ENCODE measurements at regions not wholly inside any gene's neighbourhood (a gene's known extent, or its start where the extent isn't known, plus 50 kb on each side); places are given as distances from the start of the nearest gene placed in this dataset.
A peak's percentile ranks its signal among the peaks of the same experiment; 100 is the strongest.
"Not testable (repeated sequence)": the region's sequence is repeated elsewhere in the genome, so short reads cannot be mapped to it uniquely, and the experiment has no call there.

GRCh38 chr2:223481486-223481885 is 120.7 kb downstream of the SCG2 start:
- Histone ChIP-seq H3K4me3 (no peak overlapping the region), H3K9me3 (replicated peaks) (peaks cover 3% of the 10 kb centered on the region; the same call in 1 of the 2 replicates), H3K36me3 (no peaks in the 10 kb centered on the region), H3K4me1 (no peaks in the 10 kb centered on the region), H3K27ac (no peak overlapping the region), H3K27me3 (no peaks in the 10 kb centered on the region)
- no peak for DNase-seq

GRCh38 chr2:223486751-223487150 is 115.4 kb downstream of the SCG2 start:
- Histone ChIP-seq H3K4me1 (no peaks in the 10 kb centered on the region), H3K9me3 (replicated peaks) (peaks cover 3% of the 10 kb centered on the region; the same call in 1 of the 2 replicates), H3K36me3 (no peaks in the 10 kb centered on the region), H3K27me3 (no peaks in the 10 kb centered on the region), H3K27ac (no peak overlapping the region), H3K4me3 (no peak overlapping the region)
- DNase-seq: no peak

GRCh38 chr2:223487214-223487846 is 114.8 kb downstream of the SCG2 start:
- Histone ChIP-seq H3K27me3 (no peaks in the 10 kb centered on the region), H3K4me1 (no peaks in the 10 kb centered on the region), H3K4me3 (no peak overlapping the region), H3K36me3 (no peaks in the 10 kb centered on the region), H3K27ac (no peak overlapping the region), H3K9me3 (replicated peaks) (no peaks in the 10 kb centered on the region)
- DNase-seq: no peak

- H3K27ac ChIP-seq: no peak overlapping the region
- no peaks in the 10 kb centered on the region for H3K36me3 ChIP-seq
- H3K4me1 ChIP-seq: no peaks in the 10 kb centered on the region
- DNase-seq: peak in 1 of 2 experiments; percentile 17
- H3K9me3 ChIP-seq (replicated peaks): no peaks in the 10 kb centered on the region
- H3K4me3 ChIP-seq: no peak overlapping the region
- no peaks in the 10 kb centered on the region for H3K27me3 ChIP-seq
Observed at GRCh38 chr2:223488814-223489213, 113.3 kb downstream of the SCG2 start.

- Histone ChIP-seq H3K36me3 (no peaks in the 10 kb centered on the region), H3K27ac (no peak overlapping the region), H3K9me3 (replicated peaks) (no peaks in the 10 kb centered on the region), H3K4me1 (no peaks in the 10 kb centered on the region), H3K4me3 (no peak overlapping the region), H3K27me3 (no peaks in the 10 kb centered on the region)
- no peak for DNase-seq
Observed at GRCh38 chr2:223494496-223494895, 107.7 kb downstream of the SCG2 start.

GRCh38 chr2:223494942-223495341 is 107.2 kb downstream of the SCG2 start:
- no peaks in the 10 kb centered on the region for H3K4me1 ChIP-seq
- DNase-seq: no peak
- no peak overlapping the region for H3K4me3 ChIP-seq
- no peaks in the 10 kb centered on the region for H3K36me3 ChIP-seq
- H3K27ac ChIP-seq: no peak overlapping the region
- H3K27me3 ChIP-seq: no peaks in the 10 kb centered on the region
- no peaks in the 10 kb centered on the region for H3K9me3 ChIP-seq (replicated peaks)

GRCh38 chr2:223496853-223497252 is 105.3 kb downstream of the SCG2 start:
- not testable (repeated sequence) for H3K4me1 ChIP-seq; H3K27me3 ChIP-seq; DNase-seq; H3K27ac ChIP-seq; H3K36me3 ChIP-seq; H3K4me3 ChIP-seq; H3K9me3 ChIP-seq (replicated peaks)

GRCh38 chr2:223500709-223501108 is 101.5 kb downstream of the SCG2 start:
- no peak overlapping the region for H3K4me3 ChIP-seq
- no peak for DNase-seq
- no peaks in the 10 kb centered on the region for H3K9me3 ChIP-seq (replicated peaks)
- H3K4me1 ChIP-seq: no peaks in the 10 kb centered on the region
- no peaks in the 10 kb centered on the region for H3K36me3 ChIP-seq
- H3K27ac ChIP-seq: no peak overlapping the region
- no peaks in the 10 kb centered on the region for H3K27me3 ChIP-seq

- no peaks in the 10 kb centered on the region for H3K27me3 ChIP-seq
- H3K36me3 ChIP-seq: no peaks in the 10 kb centered on the region
- H3K27ac ChIP-seq: no peak overlapping the region
- DNase-seq: no peak
- no peaks in the 10 kb centered on the region for H3K9me3 ChIP-seq (replicated peaks)
- H3K4me1 ChIP-seq: no peaks in the 10 kb centered on the region
- H3K4me3 ChIP-seq: no peak overlapping the region
Observed at GRCh38 chr2:223501641-223502040, 100.5 kb downstream of the SCG2 start.

- Histone ChIP-seq H3K36me3 (no peaks in the 10 kb centered on the region), H3K4me3 (no peak overlapping the region), H3K9me3 (replicated peaks) (no peaks in the 10 kb centered on the region), H3K27ac (no peak overlapping the region), H3K27me3 (no peaks in the 10 kb centered on the region), H3K4me1 (no peaks in the 10 kb centered on the region)
- DNase-seq: no peak
Observed at GRCh38 chr2:223503746-223504145, 98.4 kb downstream of the SCG2 start.

- no peak overlapping the region for H3K4me3 ChIP-seq
- no peak overlapping the region for H3K27ac ChIP-seq
- H3K36me3 ChIP-seq: no peaks in the 10 kb centered on the region
- H3K4me1 ChIP-seq: no peaks in the 10 kb centered on the region
- no peaks in the 10 kb centered on the region for H3K9me3 ChIP-seq (replicated peaks)
- H3K27me3 ChIP-seq: no peaks in the 10 kb centered on the region
- no peak for DNase-seq
Observed at GRCh38 chr2:223508372-223508771, 93.8 kb downstream of the SCG2 start.

- Histone ChIP-seq H3K9me3 (replicated peaks) (no peaks in the 10 kb centered on the region), H3K4me1 (no peaks in the 10 kb centered on the region), H3K27me3 (no peaks in the 10 kb centered on the region), H3K36me3 (no peaks in the 10 kb centered on the region), H3K4me3 (no peak overlapping the region), H3K27ac (no peak overlapping the region)
- DNase-seq: no peak
Observed at GRCh38 chr2:223510713-223511112, 91.4 kb downstream of the SCG2 start.

GRCh38 chr2:223511168-223511567 is 91.0 kb downstream of the SCG2 start:
- no peaks in the 10 kb centered on the region for H3K27me3 ChIP-seq
- H3K36me3 ChIP-seq: no peaks in the 10 kb centered on the region
- no peak for DNase-seq
- no peaks in the 10 kb centered on the region for H3K9me3 ChIP-seq (replicated peaks)
- no peak overlapping the region for H3K4me3 ChIP-seq
- H3K27ac ChIP-seq: no peak overlapping the region
- H3K4me1 ChIP-seq: no peaks in the 10 kb centered on the region

GRCh38 chr2:223513771-223514455 is 88.2 kb downstream of the SCG2 start:
- no peaks in the 10 kb centered on the region for H3K27me3 ChIP-seq
- no peak overlapping the region for H3K4me3 ChIP-seq
- no peaks in the 10 kb centered on the region for H3K36me3 ChIP-seq
- no peaks in the 10 kb centered on the region for H3K9me3 ChIP-seq (replicated peaks)
- no peak for DNase-seq
- no peaks in the 10 kb centered on the region for H3K4me1 ChIP-seq
- no peak overlapping the region for H3K27ac ChIP-seq

GRCh38 chr2:223519471-223519870 is 82.7 kb downstream of the SCG2 start:
- H3K27me3 ChIP-seq: 0 out of 2 replicates have a peak, but pooled peaks cover 3% of the 10 kb centered on the region
- no peak overlapping the region for H3K27ac ChIP-seq
- peaks cover 12% of the 10 kb centered on the region for H3K4me1 ChIP-seq
- H3K4me3 ChIP-seq: no peak overlapping the region
- DNase-seq: no peak
- no peaks in the 10 kb centered on the region for H3K9me3 ChIP-seq (replicated peaks)
- no peaks in the 10 kb centered on the region for H3K36me3 ChIP-seq

GRCh38 chr2:223522796-223523195 is 79.4 kb downstream of the SCG2 start:
- peak in 1 of 2 experiments; percentile 17 for DNase-seq
- Histone ChIP-seq H3K9me3 (replicated peaks) (no peaks in the 10 kb centered on the region), H3K27ac (no peak overlapping the region), H3K27me3 (0 out of 2 replicates have a peak, but pooled peaks cover 3% of the 10 kb centered on the region), H3K4me3 (no peak overlapping the region), H3K4me1 (peaks cover 12% of the 10 kb centered on the region), H3K36me3 (no peaks in the 10 kb centered on the region)

All from SJCRH30 (cell line).